ENCODE measurements at regions not wholly inside any gene's neighbourhood (a gene's known extent, or its start where the extent isn't known, plus 50 kb on each side); places are given as distances from the start of the nearest gene placed in this dataset.

DNA sequence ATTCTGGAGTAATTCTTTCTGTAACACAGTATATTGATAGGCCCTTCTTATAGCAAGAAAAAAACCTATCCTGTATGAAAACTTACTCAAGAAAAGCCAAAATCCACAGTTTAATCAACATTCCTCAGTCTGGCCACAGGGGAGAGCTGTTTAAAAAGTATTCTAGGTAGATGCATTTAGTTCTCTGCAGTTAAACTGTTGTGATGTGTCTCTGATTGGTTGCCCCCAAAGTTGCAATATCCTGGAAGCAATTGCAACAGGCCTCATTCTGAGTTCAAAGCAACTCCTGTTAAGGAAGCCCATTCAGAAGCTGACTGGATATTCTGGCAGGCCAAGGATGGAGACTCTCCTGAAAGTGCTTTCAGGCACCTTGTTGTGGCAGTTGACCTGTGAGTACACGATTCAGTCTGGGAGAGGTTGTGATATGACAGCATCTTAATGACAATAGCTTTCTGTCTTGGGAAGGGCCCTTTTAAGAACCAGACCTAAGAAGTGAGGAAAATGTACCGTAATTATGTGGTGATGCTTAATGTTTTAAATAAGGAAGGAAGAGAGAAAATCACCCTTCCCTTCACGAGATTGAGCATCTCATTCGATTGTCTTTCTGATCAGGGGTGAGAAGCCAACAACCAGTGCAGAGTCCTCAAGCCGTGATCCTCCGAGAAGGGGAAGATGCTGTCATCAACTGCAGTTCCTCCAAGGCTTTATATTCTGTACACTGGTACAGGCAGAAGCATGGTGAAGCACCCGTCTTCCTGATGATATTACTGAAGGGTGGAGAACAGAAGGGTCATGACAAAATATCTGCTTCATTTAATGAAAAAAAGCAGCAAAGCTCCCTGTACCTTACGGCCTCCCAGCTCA, 420.7 kb downstream of the DAD1 start:
- ChIA-PET CTCF (interaction anchor here (0.5 to 0.7 kb wide), 3 partner anchors 10 to 1109 kb away, joined by 3 to 6 read pairs (median 3); no protein-coding TSS in a partner anchor), POLR2A (ENCODE audit: low non-redundant PET) (no interaction called here)
- TF ChIP-seq, protein P1, sequence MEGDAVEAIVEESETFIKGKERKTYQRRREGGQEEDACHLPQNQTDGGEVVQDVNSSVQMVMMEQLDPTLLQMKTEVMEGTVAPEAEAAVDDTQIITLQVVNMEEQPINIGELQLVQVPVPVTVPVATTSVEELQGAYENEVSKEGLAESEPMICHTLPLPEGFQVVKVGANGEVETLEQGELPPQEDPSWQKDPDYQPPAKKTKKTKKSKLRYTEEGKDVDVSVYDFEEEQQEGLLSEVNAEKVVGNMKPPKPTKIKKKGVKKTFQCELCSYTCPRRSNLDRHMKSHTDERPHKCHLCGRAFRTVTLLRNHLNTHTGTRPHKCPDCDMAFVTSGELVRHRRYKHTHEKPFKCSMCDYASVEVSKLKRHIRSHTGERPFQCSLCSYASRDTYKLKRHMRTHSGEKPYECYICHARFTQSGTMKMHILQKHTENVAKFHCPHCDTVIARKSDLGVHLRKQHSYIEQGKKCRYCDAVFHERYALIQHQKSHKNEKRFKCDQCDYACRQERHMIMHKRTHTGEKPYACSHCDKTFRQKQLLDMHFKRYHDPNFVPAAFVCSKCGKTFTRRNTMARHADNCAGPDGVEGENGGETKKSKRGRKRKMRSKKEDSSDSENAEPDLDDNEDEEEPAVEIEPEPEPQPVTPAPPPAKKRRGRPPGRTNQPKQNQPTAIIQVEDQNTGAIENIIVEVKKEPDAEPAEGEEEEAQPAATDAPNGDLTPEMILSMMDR (conservative IDR thresholded peaks at IDR 0.05; ENCODE audit: low read depth): no peak
- H3K27ac ChIP-seq: no peak overlapping the region
- DNase-seq (ENCODE audit: low spot score): no peak

- TF ChIP-seq, protein P1 (conservative IDR thresholded peaks at IDR 0.05; ENCODE audit: low read depth): no peak
- no peak for DNase-seq (ENCODE audit: low spot score)
- ChIA-PET POLR2A (ENCODE audit: low non-redundant PET) (no interaction called here), CTCF (interaction anchor here (0.9 kb wide), 1 partner anchor 33 kb away, joined by 3 read pairs; no protein-coding TSS in a partner anchor)
- no peak overlapping the region for H3K27ac ChIP-seq
Observed at GRCh38 chr14:22164616-22165015, 424.4 kb downstream of the DAD1 start.

- CTCF ChIA-PET: interaction anchor here (0.6 to 0.7 kb wide), 2 partner anchors 61 to 329 kb away, joined by 3 read pairs; no protein-coding TSS in a partner anchor
- TF ChIP-seq, protein P1 (conservative IDR thresholded peaks at IDR 0.05; ENCODE audit: low read depth): no peak
- POLR2A ChIA-PET (ENCODE audit: low non-redundant PET): no interaction called here
- no peak overlapping the region for H3K27ac ChIP-seq
- DNase-seq (ENCODE audit: low spot score): no peak
Observed at GRCh38 chr14:22163051-22163450, 426.0 kb downstream of the DAD1 start.

- TF ChIP-seq, protein P1 (conservative IDR thresholded peaks at IDR 0.05; ENCODE audit: low read depth): no peak
- DNase-seq (ENCODE audit: low spot score): no peak
- POLR2A ChIA-PET (ENCODE audit: low non-redundant PET): no interaction called here
- CTCF ChIA-PET: interaction anchor here (0.5 kb wide), 1 partner anchor 87 kb away, joined by 3 read pairs; no protein-coding TSS in a partner anchor
- H3K27ac ChIP-seq: no peak overlapping the region
Observed at GRCh38 chr14:22159957-22160356, 429.1 kb downstream of the DAD1 start.

GRCh38 chr14:22159099-22159498, 429.9 kb downstream of the DAD1 start:
- DNase-seq (ENCODE audit: low spot score): peak; percentile 75
- ChIA-PET CTCF (interaction anchor here (0.5 to 0.6 kb wide), 2 partner anchors 9 to 59 kb away, joined by 3 read pairs; no protein-coding TSS in a partner anchor), POLR2A (ENCODE audit: low non-redundant PET) (no interaction called here)
- H3K27ac ChIP-seq: no peak overlapping the region; the same call in 1 of the 2 replicates
- TF ChIP-seq, protein P1 (conservative IDR thresholded peaks at IDR 0.05; ENCODE audit: low read depth): no peak

DNA sequence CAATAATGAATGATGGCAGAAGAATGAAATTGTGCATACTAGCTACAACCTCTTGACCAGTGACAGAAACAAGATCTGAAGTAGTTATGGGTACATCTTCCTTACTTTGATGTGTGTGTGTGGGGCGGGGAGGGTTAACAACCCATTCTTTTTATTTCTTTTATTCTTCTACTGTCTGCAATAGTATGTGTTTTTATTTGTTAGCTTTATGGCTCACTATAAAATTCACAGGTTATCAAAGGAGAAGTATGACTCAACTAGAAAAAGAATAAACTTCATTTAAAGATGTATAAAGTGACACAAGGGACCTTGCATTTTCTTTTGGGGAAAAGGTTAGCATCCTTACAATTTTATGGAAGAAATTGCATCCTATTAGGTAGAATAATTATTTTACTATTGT, 430.5 kb downstream of the DAD1 start:
- ChIA-PET POLR2A (ENCODE audit: low non-redundant PET) (no interaction called here), CTCF (interaction anchor here (0.6 kb wide), 1 partner anchor 10 kb away, joined by 3 read pairs; no protein-coding TSS in a partner anchor)
- no peak overlapping the region for H3K27ac ChIP-seq
- TF ChIP-seq, protein P1 (conservative IDR thresholded peaks at IDR 0.05; ENCODE audit: low read depth): no peak
- no peak for DNase-seq (ENCODE audit: low spot score)
